CD4-positive, alpha-beta T cell treated with Interleukin-17A for 1 hour (primary cell): ENCODE measurements at regions not wholly inside any gene's neighbourhood (a gene's known extent, or its start where the extent isn't known, plus 50 kb on each side); places are given as distances from the start of the nearest gene placed in this dataset.

Source experiments
- DNase-seq: peaks from one replicate; pipeline ENCODE4 v3.0.0-alpha.2; 2020

GRCh38 chr9:75695921-75696320 is 194.6 kb upstream of the PCSK5 start:
- DNase-seq, result no peak

GRCh38 chr9:75699017-75699416 is 191.5 kb upstream of the PCSK5 start:
- DNase-seq, result no peak

GRCh38 chr9:75699625-75700251 is 190.7 kb upstream of the PCSK5 start:
- no peak for DNase-seq

- DNase-seq, result no peak
Measured at GRCh38 chr9:75700252-75700640, 190.2 kb upstream of the PCSK5 start.

- DNase-seq, result no peak
Measured at GRCh38 chr9:75707191-75707590, 183.3 kb upstream of the PCSK5 start.

- DNase-seq, result no peak
Measured at GRCh38 chr9:75709698-75710097, 180.8 kb upstream of the PCSK5 start.

- DNase-seq, result no peak
Measured at GRCh38 chr9:75712700-75713099, 177.8 kb upstream of the PCSK5 start.

- DNase-seq, result no peak
Measured at GRCh38 chr9:75713335-75713734, 177.1 kb upstream of the PCSK5 start.

GRCh38 chr9:75715360-75715759 is 175.1 kb upstream of the PCSK5 start:
- DNase-seq, result no peak

GRCh38 chr9:75718677-75719076 is 171.8 kb upstream of the PCSK5 start:
- no peak for DNase-seq

GRCh38 chr9:75728391-75728790 is 162.1 kb upstream of the PCSK5 start:
- DNase-seq, result no peak

GRCh38 chr9:75734802-75735201 is 155.7 kb upstream of the PCSK5 start:
- DNase-seq, result no peak

- no peak for DNase-seq
Measured at GRCh38 chr9:75739884-75740611, 150.4 kb upstream of the PCSK5 start.

GRCh38 chr9:75743855-75744254 is 146.6 kb upstream of the PCSK5 start:
- DNase-seq, result no peak

GRCh38 chr9:75754080-75754479 is 136.4 kb upstream of the PCSK5 start:
- DNase-seq, result no peak

GRCh38 chr9:75775166-75775565 is 115.3 kb upstream of the PCSK5 start:
- DNase-seq, result no peak

GRCh38 chr9:75775966-75776691 is 114.3 kb upstream of the PCSK5 start:
- DNase-seq, result no peak

- DNase-seq, result no peak
Measured at GRCh38 chr9:75780185-75780584, 110.3 kb upstream of the PCSK5 start.

- DNase-seq, result no peak
Measured at GRCh38 chr9:75788006-75788634, 102.4 kb upstream of the PCSK5 start.

GRCh38 chr9:75797085-75797580 is 93.3 kb upstream of the PCSK5 start:
- DNase-seq, result no peak

GRCh38 chr9:75798505-75798904 is 92.0 kb upstream of the PCSK5 start:
- no peak for DNase-seq

- no peak for DNase-seq
Measured at GRCh38 chr9:75803130-75803529, 87.3 kb upstream of the PCSK5 start.

GRCh38 chr9:75810063-75810462 is 80.4 kb upstream of the PCSK5 start:
- DNase-seq, result no peak

- no peak for DNase-seq
Measured at GRCh38 chr9:75811692-75812091, 78.8 kb upstream of the PCSK5 start.
